Left lobe of liver (tissue), 2 donors: ENCODE measurements at regions not wholly inside any gene's neighbourhood (a gene's known extent, or its start where the extent isn't known, plus 50 kb on each side); places are given as distances from the start of the nearest gene placed in this dataset.

Experiments used
- ATAC-seq: fragments of 200-7000 bp; cut with Tn5 transposase; one replicate; pipeline ENCODE4 v1.9.1; 2020; ENCODE audit warnings: mild to moderate bottlenecking, moderate library complexity
- DNase-seq: peaks from one replicate; pipeline ENCODE4 v3.0.0-alpha.2; 2020; ENCODE audit warnings: low spot score
- donor health status: DM: no; HTN: no; CAD: no; lungs with moderate emphysema.
- donor health status: DM: no; HTN: yes; CAD: no.

GRCh38 chr2:123035541-123035940 is 989.5 kb upstream of the CNTNAP5 start:
- DNase-seq (no peak), ATAC-seq (no peak)

GRCh38 chr2:123036300-123036699 is 988.8 kb upstream of the CNTNAP5 start:
- DNase-seq (no peak), ATAC-seq (no peak)

GRCh38 chr2:123040506-123040905 is 984.6 kb upstream of the CNTNAP5 start:
- ATAC-seq (no peak), DNase-seq (no peak)

GRCh38 chr2:123043458-123043857 is 981.6 kb upstream of the CNTNAP5 start:
- no peak for ATAC-seq
- no peak for DNase-seq

GRCh38 chr2:123045713-123046112 is 979.4 kb upstream of the CNTNAP5 start:
- ATAC-seq = no peak
- no peak for DNase-seq

GRCh38 chr2:123047186-123047585 is 977.9 kb upstream of the CNTNAP5 start:
- ATAC-seq = no peak

GRCh38 chr2:123051136-123051535 is 974.0 kb upstream of the CNTNAP5 start:
- ATAC-seq = no peak
- DNase-seq = no peak

More at GRCh38 chr2:123047186-123047585, 977.9 kb upstream of the CNTNAP5 start:
- no peak for DNase-seq

- no peak for DNase-seq
- no peak for ATAC-seq
These were observed 963.6 kb upstream of the CNTNAP5 start for GRCh38 chr2:123061534-123061933.

- DNase-seq = no peak
- no peak for ATAC-seq
These were observed 951.7 kb upstream of the CNTNAP5 start for GRCh38 chr2:123073371-123073770.

- ATAC-seq (no peak), DNase-seq (no peak)
These were observed 951.1 kb upstream of the CNTNAP5 start for GRCh38 chr2:123073956-123074355.

GRCh38 chr2:123077101-123077500 is 948.0 kb upstream of the CNTNAP5 start:
- ATAC-seq = no peak
- no peak for DNase-seq

GRCh38 chr2:123080331-123080730 is 944.8 kb upstream of the CNTNAP5 start:
- no peak for DNase-seq
- ATAC-seq = no peak

GRCh38 chr2:123085484-123085883 is 939.6 kb upstream of the CNTNAP5 start:
- DNase-seq = no peak
- ATAC-seq = no peak

- DNase-seq = no peak
These were observed 938.3 kb upstream of the CNTNAP5 start for GRCh38 chr2:123086613-123087385.

GRCh38 chr2:123091471-123091870 is 933.6 kb upstream of the CNTNAP5 start:
- DNase-seq = no peak
- ATAC-seq = no peak

More at GRCh38 chr2:123086613-123087385, 938.3 kb upstream of the CNTNAP5 start:
- ATAC-seq = no peak

- DNase-seq (no peak), ATAC-seq (no peak)
These were observed 931.9 kb upstream of the CNTNAP5 start for GRCh38 chr2:123093199-123093598.

GRCh38 chr2:123095219-123095835 is 929.8 kb upstream of the CNTNAP5 start:
- DNase-seq (no peak), ATAC-seq (no peak)

- DNase-seq (no peak), ATAC-seq (no peak)
These were observed 926.5 kb upstream of the CNTNAP5 start for GRCh38 chr2:123098619-123099018.

- no peak for ATAC-seq
These were observed 923.7 kb upstream of the CNTNAP5 start for GRCh38 chr2:123101434-123101833.

GRCh38 chr2:123103902-123104301 is 921.2 kb upstream of the CNTNAP5 start:
- ATAC-seq (no peak), DNase-seq (no peak)

More at GRCh38 chr2:123101434-123101833, 923.7 kb upstream of the CNTNAP5 start:
- no peak for DNase-seq

GRCh38 chr2:123116595-123116994 is 908.5 kb upstream of the CNTNAP5 start:
- no peak for ATAC-seq

GRCh38 chr2:123127236-123127635 is 897.9 kb upstream of the CNTNAP5 start:
- DNase-seq (no peak), ATAC-seq (no peak)

More at GRCh38 chr2:123116595-123116994, 908.5 kb upstream of the CNTNAP5 start:
- DNase-seq = no peak
